Tibial nerve (tissue), 4 donors: ENCODE measurements at regions not wholly inside any gene's neighbourhood (a gene's known extent, or its start where the extent isn't known, plus 50 kb on each side); places are given as distances from the start of the nearest gene placed in this dataset.

Experiments
- CTCF ChIP-seq, 5 experiments: fragments of 200-600 bp in 3 of 5; fragments of 450-650 bp in 2 of 5; sonication (generic) in 3 of 5; IDR thresholded peaks; one replicate each; pipeline ENCODE4 v1.5.1; 2016 to 2019; ENCODE audit warnings: antibody characterized with exemption in 5 of 5, mild to moderate bottlenecking in 3 of 5, moderate library complexity in 2 of 5
- EP300 ChIP-seq, 2 donors: sonication (generic); formaldehyde crosslinking; IDR thresholded peaks; one replicate each; pipeline ENCODE4 v1.6.1; 2017; ENCODE audit warnings: antibody characterized with exemption in 2 of 2, mild to moderate bottlenecking in 1 of 2
- POLR2A ChIP-seq, 2 donors: fragments of 450-650 bp; IDR thresholded peaks; one replicate each; pipeline ENCODE4 v1.6.1; 2017; ENCODE audit warnings: antibody characterized with exemption in 2 of 2, mild to moderate bottlenecking in 2 of 2, moderate library complexity in 2 of 2

GRCh38 chr18:49690312-49690711 lies 123.0 kb downstream of the ACAA2 start:
- TF ChIP-seq CTCF (IDR thresholded peaks at IDR 0.05) (no peak), POLR2A (IDR thresholded peaks at IDR 0.05) (no peak), EP300 (IDR thresholded peaks at IDR 0.05) (no peak)
